ENCODE measurements at regions not wholly inside any gene's neighbourhood (a gene's known extent, or its start where the extent isn't known, plus 50 kb on each side); places are given as distances from the start of the nearest gene placed in this dataset.

GRCh38 chr18:39886136-39886535 is 2068.9 kb upstream of the PIK3C3 start:
- DNase-seq (ENCODE audit: low read depth) = no peak

- DNase-seq (ENCODE audit: low read depth) = no peak
Observed at GRCh38 chr18:39872651-39873050, 2082.4 kb upstream of the PIK3C3 start.

GRCh38 chr18:39871961-39872360 is 2083.1 kb upstream of the PIK3C3 start:
- no peak for DNase-seq (ENCODE audit: low read depth)

- DNase-seq (ENCODE audit: low read depth) = no peak
Observed at GRCh38 chr18:39870591-39870990, 2084.4 kb upstream of the PIK3C3 start.

GRCh38 chr18:39863916-39864315 is 2091.1 kb upstream of the PIK3C3 start:
- no peak for DNase-seq (ENCODE audit: low read depth)

- DNase-seq (ENCODE audit: low read depth) = no peak
Observed at GRCh38 chr18:39862341-39862740, 2092.7 kb upstream of the PIK3C3 start.

GRCh38 chr18:39854291-39854690 is 2100.7 kb upstream of the PIK3C3 start:
- DNase-seq (ENCODE audit: low read depth) = no peak

- DNase-seq (ENCODE audit: low read depth) = no peak
Observed at GRCh38 chr18:39846265-39846664, 2108.8 kb upstream of the PIK3C3 start.

GRCh38 chr18:39845631-39846030 is 2109.4 kb upstream of the PIK3C3 start:
- no peak for DNase-seq (ENCODE audit: low read depth)

GRCh38 chr18:39845106-39845505 is 2109.9 kb upstream of the PIK3C3 start:
- DNase-seq (ENCODE audit: low read depth) = no peak

- no peak for DNase-seq (ENCODE audit: low read depth)
Observed at GRCh38 chr18:39843546-39843945, 2111.5 kb upstream of the PIK3C3 start.

GRCh38 chr18:39842366-39842914 is 2112.6 kb upstream of the PIK3C3 start:
- no peak for DNase-seq (ENCODE audit: low read depth)

- peak; percentile 69 for DNase-seq (ENCODE audit: low read depth)
Observed at GRCh38 chr18:39841482-39842365, 2113.3 kb upstream of the PIK3C3 start.

GRCh38 chr18:39840856-39841481 is 2114.1 kb upstream of the PIK3C3 start:
- DNase-seq (ENCODE audit: low read depth) = no peak

- DNase-seq (ENCODE audit: low read depth) = peak; percentile 27
Observed at GRCh38 chr18:39840406-39840805, 2114.6 kb upstream of the PIK3C3 start.

- peak; percentile 25 for DNase-seq (ENCODE audit: low read depth)
Observed at GRCh38 chr18:39839782-39840181, 2115.3 kb upstream of the PIK3C3 start.

GRCh38 chr18:39838831-39839230 is 2116.2 kb upstream of the PIK3C3 start:
- no peak for DNase-seq (ENCODE audit: low read depth)

GRCh38 chr18:39835303-39836030 is 2119.6 kb upstream of the PIK3C3 start:
- DNase-seq (ENCODE audit: low read depth) = peak; percentile 49

GRCh38 chr18:39834636-39835035 is 2120.4 kb upstream of the PIK3C3 start:
- no peak for DNase-seq (ENCODE audit: low read depth)

GRCh38 chr18:39825485-39826150 is 2129.4 kb upstream of the PIK3C3 start:
- peak; percentile 42 for DNase-seq (ENCODE audit: low read depth)

GRCh38 chr18:39806525-39806924 is 2148.5 kb upstream of the PIK3C3 start:
- peak; percentile 51 for DNase-seq (ENCODE audit: low read depth)

- no peak for DNase-seq (ENCODE audit: low read depth)
Observed at GRCh38 chr18:39805218-39805617, 2149.8 kb upstream of the PIK3C3 start.

Measured in EH (cell line).